ENCODE measurements at regions not wholly inside any gene's neighbourhood (a gene's known extent, or its start where the extent isn't known, plus 50 kb on each side); places are given as distances from the start of the nearest gene placed in this dataset.

GRCh38 chr3:28088811-28089526 is 152.4 kb upstream of the CMC1 start:
- ATAC-seq (no peak), DNase-seq (ENCODE audit: low spot score) (no peak), FAIRE-seq (no peak)
- Histone ChIP-seq H3K27me3 (ENCODE audit: control insufficient read depth in 1 of 2, insufficient read depth in 2 of 2, low read length in 2 of 2) (no peaks in the 10 kb centered on the region), H3K9ac (ENCODE audit: insufficient read depth, low read depth, low read length) (no peak overlapping the region), H4K20me1 (ENCODE audit: insufficient read depth, low read length) (no peaks in the 10 kb centered on the region), H3K79me2 (ENCODE audit: insufficient read depth, low read length) (no peaks in the 10 kb centered on the region), H3K27ac (ENCODE audit: extremely low read length, insufficient read depth, low read length) (no peak overlapping the region), H3K4me1 (ENCODE audit: insufficient read depth, low read length) (no peaks in the 10 kb centered on the region), H2AFZ (ENCODE audit: low read length) (no peak overlapping the region), H3K9me3 (ENCODE audit: low read length) (peaks cover 15% of the 10 kb centered on the region), H3K4me3 (replicated peaks in 1 of 3; ENCODE audit: insufficient read depth in 1 of 3, low read depth in 2 of 3, low read length in 3 of 3) (no peak overlapping the region), H3K36me3 (replicated peaks in 1 of 2; ENCODE audit: control insufficient read depth in 1 of 2, insufficient read depth in 2 of 2, low read length in 2 of 2) (no peaks in the 10 kb centered on the region), H3K4me2 (ENCODE audit: low read depth, low read length) (no peak overlapping the region)
- 44% methylated on average over 4 of the region's 7 CpGs for WGBS (ENCODE audit: low lambda C conversion rate)
- in situ Hi-C loops (cut with HindIII; ENCODE audit: extremely low pct_ligation_motif_present, low pct_unique_long_range_greater_than_20kb) (no loop called here), intact Hi-C loops (cut with micrococcal nuclease; ENCODE audit: unreplicated experiment) (no loop called here)
- TF ChIP-seq SMYD3 (CRISPR knock-in tag; IDR thresholded peaks at IDR 0.05) (no peak), ZNF589 (CRISPR knock-in tag; conservative IDR thresholded peaks at IDR 0.05) (no peak), MBNL3 (CRISPR knock-in tag; conservative IDR thresholded peaks at IDR 0.05) (no peak), ZNF3 (CRISPR knock-in tag; IDR thresholded peaks at IDR 0.05) (no peak), ZKSCAN5 (CRISPR knock-in tag; IDR thresholded peaks at IDR 0.05) (no peak), ZFY (CRISPR knock-in tag; IDR thresholded peaks at IDR 0.05) (no peak), TOE1 (CRISPR knock-in tag; IDR thresholded peaks at IDR 0.05) (no peak), ZNF460 (CRISPR knock-in tag; IDR thresholded peaks at IDR 0.05; ENCODE audit: borderline replicate concordance) (no peak), GATAD1 (CRISPR knock-in tag; IDR thresholded peaks at IDR 0.05) (no peak), ZZZ3 (CRISPR knock-in tag; IDR thresholded peaks at IDR 0.05; ENCODE audit: borderline replicate concordance) (no peak), SUZ12 (IDR thresholded peaks at IDR 0.05; ENCODE audit: low read depth, low read length) (no peak), HNF4A (CRISPR knock-in tag; IDR thresholded peaks at IDR 0.05) (no peak)
- TF ChIP-seq, protein P1, sequence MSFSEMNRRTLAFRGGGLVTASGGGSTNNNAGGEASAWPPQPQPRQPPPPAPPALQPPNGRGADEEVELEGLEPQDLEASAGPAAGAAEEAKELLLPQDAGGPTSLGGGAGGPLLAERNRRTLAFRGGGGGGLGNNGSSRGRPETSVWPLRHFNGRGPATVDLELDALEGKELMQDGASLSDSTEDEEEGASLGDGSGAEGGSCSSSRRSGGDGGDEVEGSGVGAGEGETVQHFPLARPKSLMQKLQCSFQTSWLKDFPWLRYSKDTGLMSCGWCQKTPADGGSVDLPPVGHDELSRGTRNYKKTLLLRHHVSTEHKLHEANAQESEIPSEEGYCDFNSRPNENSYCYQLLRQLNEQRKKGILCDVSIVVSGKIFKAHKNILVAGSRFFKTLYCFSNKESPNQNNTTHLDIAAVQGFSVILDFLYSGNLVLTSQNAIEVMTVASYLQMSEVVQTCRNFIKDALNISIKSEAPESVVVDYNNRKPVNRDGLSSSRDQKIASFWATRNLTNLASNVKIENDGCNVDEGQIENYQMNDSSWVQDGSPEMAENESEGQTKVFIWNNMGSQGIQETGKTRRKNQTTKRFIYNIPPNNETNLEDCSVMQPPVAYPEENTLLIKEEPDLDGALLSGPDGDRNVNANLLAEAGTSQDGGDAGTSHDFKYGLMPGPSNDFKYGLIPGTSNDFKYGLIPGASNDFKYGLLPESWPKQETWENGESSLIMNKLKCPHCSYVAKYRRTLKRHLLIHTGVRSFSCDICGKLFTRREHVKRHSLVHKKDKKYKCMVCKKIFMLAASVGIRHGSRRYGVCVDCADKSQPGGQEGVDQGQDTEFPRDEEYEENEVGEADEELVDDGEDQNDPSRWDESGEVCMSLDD (CRISPR knock-in tag; IDR thresholded peaks at IDR 0.05; ENCODE audit: borderline replicate concordance): no peak
- TF ChIP-seq, protein P2, sequence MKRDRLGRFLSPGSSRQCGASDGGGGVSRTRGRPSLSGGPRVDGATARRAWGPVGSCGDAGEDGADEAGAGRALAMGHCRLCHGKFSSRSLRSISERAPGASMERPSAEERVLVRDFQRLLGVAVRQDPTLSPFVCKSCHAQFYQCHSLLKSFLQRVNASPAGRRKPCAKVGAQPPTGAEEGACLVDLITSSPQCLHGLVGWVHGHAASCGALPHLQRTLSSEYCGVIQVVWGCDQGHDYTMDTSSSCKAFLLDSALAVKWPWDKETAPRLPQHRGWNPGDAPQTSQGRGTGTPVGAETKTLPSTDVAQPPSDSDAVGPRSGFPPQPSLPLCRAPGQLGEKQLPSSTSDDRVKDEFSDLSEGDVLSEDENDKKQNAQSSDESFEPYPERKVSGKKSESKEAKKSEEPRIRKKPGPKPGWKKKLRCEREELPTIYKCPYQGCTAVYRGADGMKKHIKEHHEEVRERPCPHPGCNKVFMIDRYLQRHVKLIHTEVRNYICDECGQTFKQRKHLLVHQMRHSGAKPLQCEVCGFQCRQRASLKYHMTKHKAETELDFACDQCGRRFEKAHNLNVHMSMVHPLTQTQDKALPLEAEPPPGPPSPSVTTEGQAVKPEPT (CRISPR knock-in tag; IDR thresholded peaks at IDR 0.05; ENCODE audit: low read depth): no peak
- TF ChIP-seq, protein P3, sequence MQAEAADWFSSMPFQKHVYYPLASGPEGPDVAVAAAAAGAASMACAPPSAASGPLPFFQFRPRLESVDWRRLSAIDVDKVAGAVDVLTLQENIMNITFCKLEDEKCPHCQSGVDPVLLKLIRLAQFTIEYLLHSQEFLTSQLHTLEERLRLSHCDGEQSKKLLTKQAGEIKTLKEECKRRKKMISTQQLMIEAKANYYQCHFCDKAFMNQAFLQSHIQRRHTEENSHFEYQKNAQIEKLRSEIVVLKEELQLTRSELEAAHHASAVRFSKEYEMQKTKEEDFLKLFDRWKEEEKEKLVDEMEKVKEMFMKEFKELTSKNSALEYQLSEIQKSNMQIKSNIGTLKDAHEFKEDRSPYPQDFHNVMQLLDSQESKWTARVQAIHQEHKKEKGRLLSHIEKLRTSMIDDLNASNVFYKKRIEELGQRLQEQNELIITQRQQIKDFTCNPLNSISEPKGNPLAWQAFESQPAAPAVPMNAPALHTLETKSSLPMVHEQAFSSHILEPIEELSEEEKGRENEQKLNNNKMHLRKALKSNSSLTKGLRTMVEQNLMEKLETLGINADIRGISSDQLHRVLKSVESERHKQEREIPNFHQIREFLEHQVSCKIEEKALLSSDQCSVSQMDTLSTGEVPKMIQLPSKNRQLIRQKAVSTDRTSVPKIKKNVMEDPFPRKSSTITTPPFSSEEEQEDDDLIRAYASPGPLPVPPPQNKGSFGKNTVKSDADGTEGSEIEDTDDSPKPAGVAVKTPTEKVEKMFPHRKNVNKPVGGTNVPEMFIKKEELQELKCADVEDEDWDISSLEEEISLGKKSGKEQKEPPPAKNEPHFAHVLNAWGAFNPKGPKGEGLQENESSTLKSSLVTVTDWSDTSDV (CRISPR knock-in tag; IDR thresholded peaks at IDR 0.05): no peak
- ChIA-PET CTCF (ENCODE audit: low intra/inter-chr PET ratio, low total read pairs) (no interaction called here), POLR2A (no interaction called here)
- no TSS peak for BruUV-seq (replicated peaks)

All from HepG2 (cell line).